ENCODE measurements at regions not wholly inside any gene's neighbourhood (a gene's known extent, or its start where the extent isn't known, plus 50 kb on each side); places are given as distances from the start of the nearest gene placed in this dataset.
A peak's percentile ranks its signal among the peaks of the same experiment; 100 is the strongest.

DNA sequence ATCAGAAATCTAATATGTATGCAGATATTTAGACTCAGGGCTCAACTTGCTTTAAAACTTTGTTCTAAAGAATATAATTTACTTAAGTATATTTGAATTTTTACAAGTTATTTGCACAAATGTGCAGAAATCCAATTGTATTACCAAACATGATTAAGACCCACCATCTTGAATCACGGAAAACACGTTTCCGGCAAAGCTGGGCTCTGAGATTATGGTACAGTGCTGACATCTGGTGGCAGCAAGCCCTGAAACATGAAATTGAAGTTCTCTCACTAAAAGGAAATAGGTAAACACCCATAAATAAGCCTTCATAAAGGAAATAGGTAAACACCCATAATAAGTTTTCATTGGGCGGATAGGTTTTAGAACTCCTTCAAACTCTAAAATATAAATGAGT lies 98.3 kb upstream of the MAOA start:
- TF ChIP-seq, protein P1, sequence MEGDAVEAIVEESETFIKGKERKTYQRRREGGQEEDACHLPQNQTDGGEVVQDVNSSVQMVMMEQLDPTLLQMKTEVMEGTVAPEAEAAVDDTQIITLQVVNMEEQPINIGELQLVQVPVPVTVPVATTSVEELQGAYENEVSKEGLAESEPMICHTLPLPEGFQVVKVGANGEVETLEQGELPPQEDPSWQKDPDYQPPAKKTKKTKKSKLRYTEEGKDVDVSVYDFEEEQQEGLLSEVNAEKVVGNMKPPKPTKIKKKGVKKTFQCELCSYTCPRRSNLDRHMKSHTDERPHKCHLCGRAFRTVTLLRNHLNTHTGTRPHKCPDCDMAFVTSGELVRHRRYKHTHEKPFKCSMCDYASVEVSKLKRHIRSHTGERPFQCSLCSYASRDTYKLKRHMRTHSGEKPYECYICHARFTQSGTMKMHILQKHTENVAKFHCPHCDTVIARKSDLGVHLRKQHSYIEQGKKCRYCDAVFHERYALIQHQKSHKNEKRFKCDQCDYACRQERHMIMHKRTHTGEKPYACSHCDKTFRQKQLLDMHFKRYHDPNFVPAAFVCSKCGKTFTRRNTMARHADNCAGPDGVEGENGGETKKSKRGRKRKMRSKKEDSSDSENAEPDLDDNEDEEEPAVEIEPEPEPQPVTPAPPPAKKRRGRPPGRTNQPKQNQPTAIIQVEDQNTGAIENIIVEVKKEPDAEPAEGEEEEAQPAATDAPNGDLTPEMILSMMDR (IDR thresholded peaks at IDR 0.05; ENCODE audit: borderline replicate concordance, extremely low read depth, low read length, poor library complexity, severe bottlenecking): peak; percentile 70
- no peak for TF ChIP-seq EZH2 (IDR thresholded peaks at IDR 0.05; ENCODE audit: borderline replicate concordance, low read depth, low read length, severe bottlenecking)
